ENCODE measurements at regions not wholly inside any gene's neighbourhood (a gene's known extent, or its start where the extent isn't known, plus 50 kb on each side); places are given as distances from the start of the nearest gene placed in this dataset.

DNA sequence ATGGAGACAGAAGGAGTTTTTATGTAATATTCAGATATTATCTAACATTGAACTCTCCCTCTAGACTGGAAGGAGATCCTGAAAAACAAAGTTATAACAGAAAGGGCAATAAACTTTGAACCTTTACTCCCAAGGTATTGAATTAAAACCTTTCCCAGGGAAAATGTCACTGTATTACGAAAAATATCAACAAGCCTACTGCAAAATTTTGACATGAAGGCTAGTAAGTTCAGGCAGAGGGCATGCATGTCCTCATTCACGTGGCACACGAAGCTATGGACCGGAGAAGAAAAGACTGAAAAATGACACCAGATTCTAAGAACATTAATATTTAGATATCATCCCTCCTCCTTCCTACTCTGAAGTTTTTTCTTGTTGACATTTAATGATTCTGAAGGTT is 638.8 kb downstream of the LRRC70 start:
- TF ChIP-seq, protein P1, sequence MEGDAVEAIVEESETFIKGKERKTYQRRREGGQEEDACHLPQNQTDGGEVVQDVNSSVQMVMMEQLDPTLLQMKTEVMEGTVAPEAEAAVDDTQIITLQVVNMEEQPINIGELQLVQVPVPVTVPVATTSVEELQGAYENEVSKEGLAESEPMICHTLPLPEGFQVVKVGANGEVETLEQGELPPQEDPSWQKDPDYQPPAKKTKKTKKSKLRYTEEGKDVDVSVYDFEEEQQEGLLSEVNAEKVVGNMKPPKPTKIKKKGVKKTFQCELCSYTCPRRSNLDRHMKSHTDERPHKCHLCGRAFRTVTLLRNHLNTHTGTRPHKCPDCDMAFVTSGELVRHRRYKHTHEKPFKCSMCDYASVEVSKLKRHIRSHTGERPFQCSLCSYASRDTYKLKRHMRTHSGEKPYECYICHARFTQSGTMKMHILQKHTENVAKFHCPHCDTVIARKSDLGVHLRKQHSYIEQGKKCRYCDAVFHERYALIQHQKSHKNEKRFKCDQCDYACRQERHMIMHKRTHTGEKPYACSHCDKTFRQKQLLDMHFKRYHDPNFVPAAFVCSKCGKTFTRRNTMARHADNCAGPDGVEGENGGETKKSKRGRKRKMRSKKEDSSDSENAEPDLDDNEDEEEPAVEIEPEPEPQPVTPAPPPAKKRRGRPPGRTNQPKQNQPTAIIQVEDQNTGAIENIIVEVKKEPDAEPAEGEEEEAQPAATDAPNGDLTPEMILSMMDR (IDR thresholded peaks at IDR 0.05), result no peak
- DNase-seq (ENCODE audit: low spot score) (no peak), ATAC-seq (ENCODE audit: insufficient number of reproducible peaks, low FRiP score, low read depth) (no peak)
- Histone ChIP-seq H3K27ac (no peak overlapping the region), H3K9me3 (no peaks in the 10 kb centered on the region), H3K27me3 (replicated peaks; ENCODE audit: insufficient read depth) (no peaks in the 10 kb centered on the region), H3K36me3 (no peaks in the 10 kb centered on the region), H3K4me1 (ENCODE audit: control insufficient read depth in 1 of 2, low read depth in 2 of 2) (no peaks in the 10 kb centered on the region), H3K4me3 (no peak overlapping the region)

DNA sequence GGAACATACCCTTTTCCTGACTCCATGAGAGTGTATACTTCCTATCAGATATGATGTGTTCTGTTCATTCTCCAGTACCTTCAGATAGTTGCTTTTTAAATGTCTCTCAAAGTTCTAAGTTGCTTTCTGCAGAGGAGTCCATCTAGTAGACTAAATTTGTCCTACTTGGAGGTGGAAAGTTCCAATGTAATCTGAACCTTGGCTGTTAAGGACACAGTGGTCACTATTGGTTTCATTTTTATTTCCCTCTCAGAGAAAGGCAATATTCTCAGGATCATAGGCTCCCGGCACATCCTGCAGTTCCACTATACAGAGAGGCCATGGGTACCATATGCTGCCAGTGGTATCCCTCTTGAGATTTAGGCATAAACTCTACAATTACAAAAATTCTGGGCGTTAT is 634.6 kb downstream of the LRRC70 start:
- DNase-seq (ENCODE audit: low spot score) (no peak), ATAC-seq (ENCODE audit: insufficient number of reproducible peaks, low FRiP score, low read depth) (no peak)
- Histone ChIP-seq H3K27me3 (replicated peaks; ENCODE audit: insufficient read depth) (no peaks in the 10 kb centered on the region), H3K4me3 (no peak overlapping the region), H3K4me1 (ENCODE audit: control insufficient read depth in 1 of 2, low read depth in 2 of 2) (no peaks in the 10 kb centered on the region), H3K36me3 (no peaks in the 10 kb centered on the region), H3K9me3 (no peaks in the 10 kb centered on the region), H3K27ac (no peak overlapping the region)
- TF ChIP-seq, protein P1 (IDR thresholded peaks at IDR 0.05), result no peak

DNA sequence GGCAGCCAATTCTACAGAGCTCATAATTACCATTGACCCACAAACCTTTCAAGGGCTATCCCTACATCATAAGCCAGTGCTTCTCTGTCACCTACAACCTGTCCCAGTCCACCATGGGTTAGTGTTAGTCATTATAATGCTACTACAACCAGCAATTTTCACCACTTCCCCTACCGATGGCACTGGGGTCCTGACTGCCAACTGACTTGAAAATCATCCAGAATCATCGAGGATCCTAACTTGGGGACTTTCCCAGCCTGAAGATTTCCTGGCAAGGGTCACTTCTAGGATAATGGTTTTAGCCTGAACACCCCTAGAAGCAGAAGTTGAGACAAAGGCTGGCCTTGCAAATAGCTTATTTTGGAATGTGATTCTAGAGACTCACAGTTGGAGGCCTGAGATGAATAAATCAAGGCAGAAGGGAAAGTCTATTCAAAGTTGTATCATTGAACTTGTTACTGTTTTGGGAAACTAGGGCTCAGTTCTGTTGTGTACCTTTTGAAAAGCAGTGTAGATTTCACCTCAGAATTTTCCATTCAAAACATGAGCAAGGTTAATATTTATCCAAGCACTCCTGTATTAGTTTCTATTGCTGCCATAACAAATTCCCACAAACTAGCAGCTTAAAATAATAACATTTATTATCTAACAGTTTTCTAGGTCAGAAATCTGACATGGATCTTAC is 633.0 kb downstream of the LRRC70 start:
- DNase-seq (ENCODE audit: low spot score) (no peak), ATAC-seq (ENCODE audit: insufficient number of reproducible peaks, low FRiP score, low read depth) (no peak)
- TF ChIP-seq, protein P1 (IDR thresholded peaks at IDR 0.05), result no peak
- Histone ChIP-seq H3K4me1 (ENCODE audit: control insufficient read depth in 1 of 2, low read depth in 2 of 2) (no peaks in the 10 kb centered on the region), H3K27me3 (replicated peaks; ENCODE audit: insufficient read depth) (no peaks in the 10 kb centered on the region), H3K36me3 (no peaks in the 10 kb centered on the region), H3K27ac (no peak overlapping the region), H3K9me3 (no peaks in the 10 kb centered on the region), H3K4me3 (no peak overlapping the region)

DNA sequence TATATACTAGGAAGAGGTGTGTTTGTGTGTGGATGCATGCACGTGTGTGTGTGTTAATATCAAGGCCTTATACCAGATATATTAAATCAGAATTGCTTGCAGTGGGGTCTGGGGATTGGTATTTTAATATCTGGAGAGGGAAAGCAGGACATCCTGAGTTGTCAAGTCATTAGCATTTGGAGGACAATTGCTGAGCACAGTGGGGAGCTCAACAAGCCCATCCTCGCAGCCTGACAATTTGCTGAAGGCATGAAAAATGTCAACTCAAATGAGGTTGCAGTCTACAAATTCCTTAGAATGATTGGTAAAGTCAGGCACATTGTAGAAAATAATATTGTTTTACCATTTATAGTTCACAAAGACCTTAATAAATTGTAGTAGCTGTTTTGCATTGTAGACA is 627.4 kb downstream of the LRRC70 start:
- Histone ChIP-seq H3K4me3 (no peak overlapping the region), H3K9me3 (no peaks in the 10 kb centered on the region), H3K4me1 (ENCODE audit: control insufficient read depth in 1 of 2, low read depth in 2 of 2) (no peaks in the 10 kb centered on the region), H3K27me3 (replicated peaks; ENCODE audit: insufficient read depth) (no peaks in the 10 kb centered on the region), H3K27ac (no peak overlapping the region), H3K36me3 (no peaks in the 10 kb centered on the region)
- DNase-seq (ENCODE audit: low spot score) (no peak), ATAC-seq (ENCODE audit: insufficient number of reproducible peaks, low FRiP score, low read depth) (no peak)
- TF ChIP-seq, protein P1 (IDR thresholded peaks at IDR 0.05), result no peak

DNA sequence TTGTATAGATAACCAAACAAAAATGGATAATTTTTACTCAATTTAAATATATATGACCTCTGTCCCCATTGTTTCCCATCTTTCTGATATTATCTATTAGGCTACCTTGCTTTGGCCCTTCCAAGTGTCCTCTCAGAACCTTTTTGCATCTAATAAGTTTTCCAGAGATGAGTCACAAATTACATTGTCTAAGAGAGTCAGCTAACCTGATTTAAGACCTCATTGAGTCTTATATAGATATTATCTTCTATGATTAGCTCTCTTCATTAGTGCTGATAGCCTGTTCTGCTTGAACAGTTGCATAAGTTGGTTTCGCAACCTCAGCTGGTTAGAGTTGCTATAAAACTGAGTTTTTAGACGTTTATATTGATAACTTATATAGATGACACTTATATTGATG is 623.1 kb downstream of the LRRC70 start:
- no peaks in the 10 kb centered on the region for H3K36me3 ChIP-seq
- H3K9me3 ChIP-seq, result no peaks in the 10 kb centered on the region
- TF ChIP-seq, protein P1 (IDR thresholded peaks at IDR 0.05), result no peak
- no peak overlapping the region for H3K4me3 ChIP-seq
- H3K27me3 ChIP-seq (replicated peaks; ENCODE audit: insufficient read depth), result no peaks in the 10 kb centered on the region
- H3K27ac ChIP-seq, result no peak overlapping the region
- H3K4me1 ChIP-seq (ENCODE audit: control insufficient read depth in 1 of 2, low read depth in 2 of 2), result no peaks in the 10 kb centered on the region
- ATAC-seq (ENCODE audit: insufficient number of reproducible peaks, low FRiP score, low read depth) (no peak), DNase-seq (ENCODE audit: low spot score) (no peak)
